PC-9 (cell line): ENCODE measurements at regions not wholly inside any gene's neighbourhood (a gene's known extent, or its start where the extent isn't known, plus 50 kb on each side); places are given as distances from the start of the nearest gene placed in this dataset.

ENCODE experiments used
- CTCF ChIP-seq: fragments of 200-600 bp; sonication (generic); conservative IDR thresholded peaks from 2 replicates; pipeline ENCODE4 v1.6.1; 2017; ENCODE audit warnings: mixed run types, antibody characterized with exemption, mild to moderate bottlenecking, moderate library complexity
- EZH2 ChIP-seq: fragments of 200-600 bp; sonication (generic); IDR thresholded peaks from 2 replicates; pipeline ENCODE4 v1.8.0; 2017; ENCODE audit warnings: antibody characterized with exemption, low read depth

GRCh38 chr5:106140101-106140500 lies 1530.6 kb downstream of the EFNA5 start:
- no peak for TF ChIP-seq CTCF
- no peak for TF ChIP-seq EZH2
